HG03135 (cell line): ENCODE measurements at regions not wholly inside any gene's neighbourhood (a gene's known extent, or its start where the extent isn't known, plus 50 kb on each side); places are given as distances from the start of the nearest gene placed in this dataset.

Source experiments
- ATAC-seq: cut with Tn5 transposase; IDR thresholded peaks from one replicate; pipeline ENCODE4 v1.9.1; 2021; ENCODE audit warnings: mild to moderate bottlenecking, moderate library complexity; ENCODE audit not compliant: unreplicated experiment

GRCh38 chrX:14194711-14195110 lies 165.0 kb upstream of the GEMIN8 start:
- no peak for ATAC-seq

GRCh38 chrX:14193547-14193946 lies 163.9 kb upstream of the GEMIN8 start:
- no peak for ATAC-seq

- no peak for ATAC-seq
These were observed 144.2 kb upstream of the GEMIN8 start for GRCh38 chrX:14173873-14174272.

GRCh38 chrX:14164828-14165227 lies 135.1 kb upstream of the GEMIN8 start:
- no peak for ATAC-seq

- ATAC-seq: no peak
These were observed 95.8 kb upstream of the GEMIN8 start for GRCh38 chrX:14125462-14125861.

- ATAC-seq: no peak
These were observed 94.9 kb upstream of the GEMIN8 start for GRCh38 chrX:14124562-14124961.

GRCh38 chrX:14095702-14096101 lies 66.0 kb upstream of the GEMIN8 start:
- ATAC-seq: peak; percentile 77

GRCh38 chrX:14094191-14094590 lies 64.5 kb upstream of the GEMIN8 start:
- ATAC-seq: no peak

GRCh38 chrX:14084466-14084865 lies 54.8 kb upstream of the GEMIN8 start:
- no peak for ATAC-seq

GRCh38 chrX:14083783-14084182 lies 54.1 kb upstream of the GEMIN8 start:
- no peak for ATAC-seq

- no peak for ATAC-seq
These were observed 50.3 kb upstream of the GEMIN8 start for GRCh38 chrX:14079891-14080430.
